RKO (cell line): ENCODE measurements at regions not wholly inside any gene's neighbourhood (a gene's known extent, or its start where the extent isn't known, plus 50 kb on each side); places are given as distances from the start of the nearest gene placed in this dataset.

ENCODE experiments used
- DNase-seq: peaks from one replicate; pipeline ENCODE4 v3.0.0-alpha.2; 2016; ENCODE audit warnings: low spot score

- DNase-seq: no peak
These were observed 52.9 kb downstream of the FRMPD3 start for GRCh38 chrX:107502316-107502715.

- DNase-seq: no peak
These were observed 54.6 kb downstream of the FRMPD3 start for GRCh38 chrX:107504006-107504405.

GRCh38 chrX:107505223-107505622 is 55.8 kb downstream of the FRMPD3 start:
- no peak for DNase-seq

- no peak for DNase-seq
These were observed 57.2 kb downstream of the FRMPD3 start for GRCh38 chrX:107506596-107507031.

GRCh38 chrX:107507093-107507743 is 57.8 kb downstream of the FRMPD3 start:
- no peak for DNase-seq

GRCh38 chrX:107507744-107508117 is 58.3 kb downstream of the FRMPD3 start:
- DNase-seq: no peak

- DNase-seq: no peak
These were observed 59.5 kb downstream of the FRMPD3 start for GRCh38 chrX:107508925-107509324.

GRCh38 chrX:107514944-107515343 is 65.5 kb downstream of the FRMPD3 start:
- DNase-seq: no peak

- no peak for DNase-seq
These were observed 72.6 kb downstream of the FRMPD3 start for GRCh38 chrX:107521877-107522586.

- DNase-seq: no peak
These were observed 73.4 kb downstream of the FRMPD3 start for GRCh38 chrX:107522901-107523300.

GRCh38 chrX:107526141-107526540 is 76.7 kb downstream of the FRMPD3 start:
- no peak for DNase-seq

GRCh38 chrX:107530141-107530540 is 80.7 kb downstream of the FRMPD3 start:
- no peak for DNase-seq

- DNase-seq: peak; percentile 24
These were observed 88.4 kb downstream of the FRMPD3 start for GRCh38 chrX:107537815-107538214.

GRCh38 chrX:107541244-107541643 is 87.1 kb upstream of the PRPS1 start:
- no peak for DNase-seq

GRCh38 chrX:107542040-107542439 is 86.3 kb upstream of the PRPS1 start:
- no peak for DNase-seq

GRCh38 chrX:107542500-107542899 is 85.8 kb upstream of the PRPS1 start:
- DNase-seq: peak; percentile 11

GRCh38 chrX:107547621-107548020 is 80.7 kb upstream of the PRPS1 start:
- DNase-seq: no peak

- DNase-seq: no peak
These were observed 79.5 kb upstream of the PRPS1 start for GRCh38 chrX:107548775-107549174.

- DNase-seq: no peak
These were observed 78.8 kb upstream of the PRPS1 start for GRCh38 chrX:107549504-107549903.

- no peak for DNase-seq
These were observed 76.8 kb upstream of the PRPS1 start for GRCh38 chrX:107551546-107551945.

GRCh38 chrX:107552930-107553329 is 75.4 kb upstream of the PRPS1 start:
- DNase-seq: no peak

- DNase-seq: no peak
These were observed 71.3 kb upstream of the PRPS1 start for GRCh38 chrX:107556967-107557366.

GRCh38 chrX:107559506-107559905 is 68.8 kb upstream of the PRPS1 start:
- DNase-seq: no peak

- DNase-seq: no peak
These were observed 68.3 kb upstream of the PRPS1 start for GRCh38 chrX:107560041-107560440.
